ENCODE measurements at regions not wholly inside any gene's neighbourhood (a gene's known extent, or its start where the extent isn't known, plus 50 kb on each side); places are given as distances from the start of the nearest gene placed in this dataset.
"Not testable (repeated sequence)": the region's sequence is repeated elsewhere in the genome, so short reads cannot be mapped to it uniquely, and the experiment has no call there.

- Mint-ChIP-seq H3K36me3 (ENCODE audit: unreplicated experiment) (no peaks in the 10 kb centered on the region), H3K9me3 (ENCODE audit: unreplicated experiment) (no peaks in the 10 kb centered on the region), H3K4me1 (ENCODE audit: low read depth, unreplicated experiment) (no peaks in the 10 kb centered on the region), H3K4me3 (ENCODE audit: unreplicated experiment) (no peak overlapping the region), H3K27me3 (ENCODE audit: unreplicated experiment) (no peaks in the 10 kb centered on the region), H3K27ac (ENCODE audit: unreplicated experiment) (no peak overlapping the region)
- no peak for TF ChIP-seq CTCF (IDR thresholded peaks at IDR 0.05; ENCODE audit: partially characterized antibody, unreplicated experiment)
- DNase-seq: no peak
Measured at GRCh38 chr14:86933460-86933859, 1059.5 kb downstream of the GALC start.

- no peak for TF ChIP-seq CTCF (IDR thresholded peaks at IDR 0.05; ENCODE audit: partially characterized antibody, unreplicated experiment)
- no peak overlapping the region for H3K4me3 Mint-ChIP-seq (ENCODE audit: unreplicated experiment)
- no peaks in the 10 kb centered on the region for H3K9me3 Mint-ChIP-seq (ENCODE audit: unreplicated experiment)
- no peak overlapping the region for H3K27ac Mint-ChIP-seq (ENCODE audit: unreplicated experiment)
- no peak for DNase-seq
- H3K4me1 Mint-ChIP-seq (ENCODE audit: low read depth, unreplicated experiment): no peaks in the 10 kb centered on the region
- H3K36me3 Mint-ChIP-seq (ENCODE audit: unreplicated experiment): no peaks in the 10 kb centered on the region
- H3K27me3 Mint-ChIP-seq (ENCODE audit: unreplicated experiment): no peaks in the 10 kb centered on the region
Measured at GRCh38 chr14:86915406-86915805, 1077.6 kb downstream of the GALC start.

GRCh38 chr14:86912709-86913108, 1080.3 kb downstream of the GALC start:
- no peaks in the 10 kb centered on the region for H3K27me3 Mint-ChIP-seq (ENCODE audit: unreplicated experiment)
- H3K36me3 Mint-ChIP-seq (ENCODE audit: unreplicated experiment): no peaks in the 10 kb centered on the region
- DNase-seq: no peak
- H3K27ac Mint-ChIP-seq (ENCODE audit: unreplicated experiment): no peak overlapping the region
- no peak overlapping the region for H3K4me3 Mint-ChIP-seq (ENCODE audit: unreplicated experiment)
- H3K9me3 Mint-ChIP-seq (ENCODE audit: unreplicated experiment): no peaks in the 10 kb centered on the region
- H3K4me1 Mint-ChIP-seq (ENCODE audit: low read depth, unreplicated experiment): no peaks in the 10 kb centered on the region
- no peak for TF ChIP-seq CTCF (IDR thresholded peaks at IDR 0.05; ENCODE audit: partially characterized antibody, unreplicated experiment)

- no peaks in the 10 kb centered on the region for H3K4me1 Mint-ChIP-seq (ENCODE audit: low read depth, unreplicated experiment)
- H3K36me3 Mint-ChIP-seq (ENCODE audit: unreplicated experiment): no peaks in the 10 kb centered on the region
- H3K4me3 Mint-ChIP-seq (ENCODE audit: unreplicated experiment): no peak overlapping the region
- no peaks in the 10 kb centered on the region for H3K27me3 Mint-ChIP-seq (ENCODE audit: unreplicated experiment)
- no peak for DNase-seq
- no peaks in the 10 kb centered on the region for H3K9me3 Mint-ChIP-seq (ENCODE audit: unreplicated experiment)
- no peak for TF ChIP-seq CTCF (IDR thresholded peaks at IDR 0.05; ENCODE audit: partially characterized antibody, unreplicated experiment)
- H3K27ac Mint-ChIP-seq (ENCODE audit: unreplicated experiment): no peak overlapping the region
Measured at GRCh38 chr14:86911486-86911885, 1081.5 kb downstream of the GALC start.

- H3K36me3 Mint-ChIP-seq (ENCODE audit: unreplicated experiment); H3K4me1 Mint-ChIP-seq (ENCODE audit: low read depth, unreplicated experiment); H3K4me3 Mint-ChIP-seq (ENCODE audit: unreplicated experiment); H3K27ac Mint-ChIP-seq (ENCODE audit: unreplicated experiment); H3K9me3 Mint-ChIP-seq (ENCODE audit: unreplicated experiment); DNase-seq; H3K27me3 Mint-ChIP-seq (ENCODE audit: unreplicated experiment): not testable (repeated sequence)
Measured at GRCh38 chr14:86905386-86905926, 1087.5 kb downstream of the GALC start.

Data from glutamatergic neuron (in vitro differentiated cells).